CD14-positive monocyte (primary cell): ENCODE measurements at regions not wholly inside any gene's neighbourhood (a gene's known extent, or its start where the extent isn't known, plus 50 kb on each side); places are given as distances from the start of the nearest gene placed in this dataset.

Source experiments
- DNase-seq, 3 donors: peaks; one replicate each; pipeline ENCODE4 v3.0.0-alpha.2; 2011 to 2022
- H2AFZ ChIP-seq: 2 replicates; pipeline ENCODE4 v1.6.0; 2012; ENCODE audit warnings: mild to moderate bottlenecking, low read depth, low read length, inconsistent platforms; ENCODE audit not compliant: insufficient read depth, poor library complexity, severe bottlenecking
- H3K27ac ChIP-seq, 2 donors: 1 replicate in 1 of 2; 2 replicates in 1 of 2; pipeline ENCODE4 v1.5.1; 2012 to 2013; ENCODE audit warnings: low read length in 2 of 2, control low read depth in 1 of 2, inconsistent platforms in 1 of 2, low read depth in 1 of 2, mild to moderate bottlenecking in 1 of 2
- H3K27me3 ChIP-seq, 2 donors: one replicate each; pipeline versions ENCODE4 v1.6.0 to v1.6.1; 2011 to 2013; ENCODE audit warnings: low read length in 2 of 2; ENCODE audit not compliant: control insufficient read depth in 2 of 2, insufficient read depth in 2 of 2
- H3K36me3 ChIP-seq, 2 donors: replicated peaks in 1 of 2; 1 replicate in 1 of 2; 2 replicates in 1 of 2; pipeline versions ENCODE4 v1.5.1 to v1.6.1; 2012 to 2013; ENCODE audit warnings: low read length in 2 of 2, control low read depth in 1 of 2, inconsistent platforms in 1 of 2, mild to moderate bottlenecking in 1 of 2; ENCODE audit not compliant: insufficient read depth in 2 of 2, control insufficient read depth in 1 of 2
- H3K4me1 ChIP-seq, 2 donors: 1 replicate in 1 of 2; 2 replicates in 1 of 2; pipeline versions ENCODE4 v1.5.1 to v1.6.1; 2012 to 2013; ENCODE audit warnings: low read length in 2 of 2, control low read depth in 1 of 2, inconsistent platforms in 1 of 2, mild to moderate bottlenecking in 1 of 2, moderate library complexity in 1 of 2; ENCODE audit not compliant: insufficient read depth in 2 of 2, control insufficient read depth in 1 of 2
- H3K4me2 ChIP-seq: replicated peaks from 2 replicates; pipeline ENCODE3; 2012; ENCODE audit warnings: low read length, moderate library complexity, mild to moderate bottlenecking; ENCODE audit not compliant: poor library complexity, severe bottlenecking; ENCODE audit errors: extremely low read depth
- H3K4me3 ChIP-seq, 3 experiments: fragments of 200-600 bp in 1 of 3; sonication (generic) in 1 of 3; replicated peaks in 1 of 3; 1 replicate in 2 of 3; 2 replicates in 1 of 3; pipeline ENCODE4 v1.5.1; 2011 to 2013; ENCODE audit warnings: low read length in 3 of 3, mild to moderate bottlenecking in 3 of 3, control low read depth in 2 of 3, low read depth in 2 of 3, inconsistent platforms in 1 of 3, moderate library complexity in 1 of 3
- H3K79me2 ChIP-seq: 2 replicates; pipeline ENCODE4 v1.6.0; 2012; ENCODE audit warnings: mild to moderate bottlenecking, control low read depth, inconsistent platforms, low read length, moderate library complexity; ENCODE audit not compliant: insufficient read depth
- H3K9ac ChIP-seq: 2 replicates; pipeline ENCODE4 v1.6.0; 2017; ENCODE audit warnings: low read length, mild to moderate bottlenecking; ENCODE audit not compliant: insufficient read depth, poor library complexity, severe bottlenecking
- H3K9me3 ChIP-seq, 2 donors: replicated peaks in 1 of 2; 1 replicate in 1 of 2; 2 replicates in 1 of 2; pipeline versions ENCODE4 v1.5.1 to v1.6.1; 2012 to 2013; ENCODE audit warnings: low read length in 2 of 2, control low read depth in 1 of 2; ENCODE audit not compliant: control insufficient read depth in 1 of 2, insufficient read depth in 1 of 2
- H4K20me1 ChIP-seq: 2 replicates; pipeline ENCODE4 v1.6.0; 2012; ENCODE audit warnings: mild to moderate bottlenecking, low read length, control low read depth, moderate library complexity; ENCODE audit not compliant: insufficient read depth
- H3K27ac Mint-ChIP-seq, 7 donors: one replicate each; pipeline ENCODE4 v1.8.0; 2020; ENCODE audit warnings: mild to moderate bottlenecking in 7 of 7, mixed read lengths in 7 of 7, moderate library complexity in 6 of 7, inconsistent platforms in 2 of 7
- H3K27me3 Mint-ChIP-seq, 3 donors: one replicate each; pipeline ENCODE4 v1.8.0; 2021 to 2022; ENCODE audit warnings: low read depth in 3 of 3, mild to moderate bottlenecking in 3 of 3, mixed read lengths in 3 of 3, moderate library complexity in 3 of 3, inconsistent platforms in 1 of 3
- H3K36me3 Mint-ChIP-seq, 2 donors: one replicate each; pipeline ENCODE4 v1.8.0; 2020; ENCODE audit warnings: mixed read lengths in 2 of 2, inconsistent platforms in 1 of 2, mild to moderate bottlenecking in 1 of 2
- H3K4me1 Mint-ChIP-seq: one replicate; pipeline ENCODE4 v1.8.0; 2020; ENCODE audit warnings: mild to moderate bottlenecking, mixed read lengths
- H3K4me3 Mint-ChIP-seq, 2 donors: one replicate each; pipeline ENCODE4 v1.8.0; 2020; ENCODE audit warnings: mild to moderate bottlenecking in 2 of 2, mixed read lengths in 2 of 2, moderate library complexity in 1 of 2
- H3K9me3 Mint-ChIP-seq, 7 donors: one replicate each; pipeline ENCODE4 v1.8.0; 2020 to 2022; ENCODE audit warnings: mixed read lengths in 7 of 7, mild to moderate bottlenecking in 6 of 7, moderate library complexity in 6 of 7, inconsistent platforms in 2 of 7
- WGBS: methylation state at CpG from one replicate; pipeline ENCODE4 v1.1.5; 2013; ENCODE audit warnings: missing lambda C conversion rate; ENCODE audit not compliant: insufficient coverage; 5-methylcytosine and 5-hydroxymethylcytosine counted together
- intact Hi-C, 2 donors: fragments of 100-400 bp; cut with micrococcal nuclease; formaldehyde crosslinking; loops; one replicate each; pipeline versions ENCODE4 v1.15.0 to v1.15.1; 2023
- TF ChIP-seq, protein P1 (sequence below): fragments of 200-600 bp; IDR thresholded peaks from one replicate; pipeline ENCODE4 v1.8.0; 2022; ENCODE audit warnings: antibody characterized with exemption, mild to moderate bottlenecking

GRCh38 chr7:48734695-48735406 is 189.5 kb upstream of the CDC14C start:
- Mint-ChIP-seq H3K4me3 (no peak overlapping the region), H3K9me3 (peaks cover 10 to 26% (median 17%) of the 10 kb centered on the region in 7 donors), H3K36me3 (no peaks in the 10 kb centered on the region), H3K27ac (peak overlapping the region in 1 of 7 donors; percentile 54), H3K4me1 (no peaks in the 10 kb centered on the region), H3K27me3 (peaks cover 0 to 2% (median 0%) of the 10 kb centered on the region in 3 donors)
- DNase-seq = no peak
- H3K4me2 ChIP-seq = no peak overlapping the region
- H3K4me1 ChIP-seq = no peaks in the 10 kb centered on the region
- H3K27me3 ChIP-seq = no peaks in the 10 kb centered on the region
- intact Hi-C loops = no loop called here
- no peak overlapping the region for H3K9ac ChIP-seq
- TF ChIP-seq, protein P1, sequence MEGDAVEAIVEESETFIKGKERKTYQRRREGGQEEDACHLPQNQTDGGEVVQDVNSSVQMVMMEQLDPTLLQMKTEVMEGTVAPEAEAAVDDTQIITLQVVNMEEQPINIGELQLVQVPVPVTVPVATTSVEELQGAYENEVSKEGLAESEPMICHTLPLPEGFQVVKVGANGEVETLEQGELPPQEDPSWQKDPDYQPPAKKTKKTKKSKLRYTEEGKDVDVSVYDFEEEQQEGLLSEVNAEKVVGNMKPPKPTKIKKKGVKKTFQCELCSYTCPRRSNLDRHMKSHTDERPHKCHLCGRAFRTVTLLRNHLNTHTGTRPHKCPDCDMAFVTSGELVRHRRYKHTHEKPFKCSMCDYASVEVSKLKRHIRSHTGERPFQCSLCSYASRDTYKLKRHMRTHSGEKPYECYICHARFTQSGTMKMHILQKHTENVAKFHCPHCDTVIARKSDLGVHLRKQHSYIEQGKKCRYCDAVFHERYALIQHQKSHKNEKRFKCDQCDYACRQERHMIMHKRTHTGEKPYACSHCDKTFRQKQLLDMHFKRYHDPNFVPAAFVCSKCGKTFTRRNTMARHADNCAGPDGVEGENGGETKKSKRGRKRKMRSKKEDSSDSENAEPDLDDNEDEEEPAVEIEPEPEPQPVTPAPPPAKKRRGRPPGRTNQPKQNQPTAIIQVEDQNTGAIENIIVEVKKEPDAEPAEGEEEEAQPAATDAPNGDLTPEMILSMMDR = no peak
- no peak overlapping the region for H2AFZ ChIP-seq
- no peaks in the 10 kb centered on the region for H3K79me2 ChIP-seq
- H3K36me3 ChIP-seq = no peaks in the 10 kb centered on the region
- H3K9me3 ChIP-seq = peaks cover 11 to 17% of the 10 kb centered on the region in 2 donors
- 73% methylated on average over 2 of the region's 4 CpGs for WGBS
- no peak overlapping the region for H3K27ac ChIP-seq
- H4K20me1 ChIP-seq = no peaks in the 10 kb centered on the region
- H3K4me3 ChIP-seq = no peak overlapping the region

- no CpG with 5 or more reads among the region's 1 CpG for WGBS
- H4K20me1 ChIP-seq = no peaks in the 10 kb centered on the region
- peak overlapping the region in 4 of 7 donors; percentile 4 to 81 (median 46) for H3K27ac Mint-ChIP-seq
- peaks cover 11 to 17% of the 10 kb centered on the region in 2 donors for H3K9me3 ChIP-seq
- H3K4me1 Mint-ChIP-seq = peaks cover 7% of the 10 kb centered on the region
- H3K27ac ChIP-seq = peak overlapping the region in 1 of 2 donors; percentile 24
- peaks cover 8 to 10% of the 10 kb centered on the region in 2 donors for H3K4me1 ChIP-seq
- no peaks in the 10 kb centered on the region for H3K36me3 ChIP-seq
- H3K79me2 ChIP-seq = no peaks in the 10 kb centered on the region
- H3K4me2 ChIP-seq = no peak overlapping the region
- peaks cover 2% of the 10 kb centered on the region in 3 donors for H3K27me3 Mint-ChIP-seq
- peak overlapping the region in 1 of 2 donors; percentile 21 for H3K4me3 Mint-ChIP-seq
- H3K9ac ChIP-seq = no peak overlapping the region
- TF ChIP-seq, protein P1 = no peak
- no peak overlapping the region for H2AFZ ChIP-seq
- H3K4me3 ChIP-seq = no peak overlapping the region
- intact Hi-C loops = no loop called here
- peak; percentile 0 to 19 (median 17) for DNase-seq
- H3K9me3 Mint-ChIP-seq = peaks cover 10 to 22% (median 18%) of the 10 kb centered on the region in 7 donors
- H3K27me3 ChIP-seq = no peaks in the 10 kb centered on the region
- no peaks in the 10 kb centered on the region for H3K36me3 Mint-ChIP-seq
Observed at GRCh38 chr7:48741545-48741944, 182.8 kb upstream of the CDC14C start.
